HG03342 (cell line): ENCODE measurements at regions not wholly inside any gene's neighbourhood (a gene's known extent, or its start where the extent isn't known, plus 50 kb on each side); places are given as distances from the start of the nearest gene placed in this dataset.

Experiments
- ATAC-seq: cut with Tn5 transposase; IDR thresholded peaks from one replicate; pipeline ENCODE4 v1.9.1; 2021; ENCODE audit warnings: mild to moderate bottlenecking, moderate library complexity; ENCODE audit not compliant: unreplicated experiment

DNA sequence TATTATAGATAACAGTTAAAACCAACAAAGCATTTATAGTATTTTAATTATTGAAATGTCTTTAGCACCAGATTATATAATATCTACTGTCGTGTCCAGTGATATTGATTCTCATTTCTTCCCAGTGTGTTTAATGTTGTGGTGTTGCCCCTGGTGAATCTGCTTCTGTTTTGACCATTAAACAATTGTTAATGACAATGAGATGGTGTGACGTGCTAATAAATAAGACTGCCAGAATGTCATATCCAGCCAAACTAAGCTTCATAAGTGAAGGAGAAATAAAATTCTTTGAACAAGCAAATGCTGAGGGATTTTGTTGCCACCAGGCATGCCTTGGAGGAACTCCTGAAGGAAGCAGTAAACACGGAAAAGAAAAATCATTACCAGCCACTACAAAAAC is 480.0 kb upstream of the ROBO1 start:
- ATAC-seq, result no peak

DNA sequence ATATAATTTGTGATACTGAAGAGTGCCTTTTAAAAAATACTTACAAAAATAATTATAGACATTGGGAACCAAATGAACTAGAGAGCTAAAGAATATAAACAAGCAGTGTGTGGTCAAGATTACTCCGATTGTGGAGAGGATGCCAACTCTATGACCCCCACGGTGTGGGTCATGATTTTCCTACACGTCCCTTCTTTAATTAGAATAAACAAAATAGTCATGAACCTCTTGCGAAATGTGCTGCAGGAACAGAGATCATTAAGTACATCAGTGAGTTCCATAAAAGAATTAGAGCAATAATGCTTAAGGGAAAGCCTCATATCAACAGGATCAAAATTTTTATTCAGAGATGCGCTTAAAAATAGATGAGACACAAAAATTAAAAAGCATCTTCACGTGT is 476.6 kb upstream of the ROBO1 start:
- ATAC-seq, result no peak

- ATAC-seq, result no peak
These were observed 474.0 kb upstream of the ROBO1 start for GRCh38 chr3:80241791-80242190.

- ATAC-seq, result no peak
These were observed 471.5 kb upstream of the ROBO1 start for GRCh38 chr3:80239301-80239700.

DNA sequence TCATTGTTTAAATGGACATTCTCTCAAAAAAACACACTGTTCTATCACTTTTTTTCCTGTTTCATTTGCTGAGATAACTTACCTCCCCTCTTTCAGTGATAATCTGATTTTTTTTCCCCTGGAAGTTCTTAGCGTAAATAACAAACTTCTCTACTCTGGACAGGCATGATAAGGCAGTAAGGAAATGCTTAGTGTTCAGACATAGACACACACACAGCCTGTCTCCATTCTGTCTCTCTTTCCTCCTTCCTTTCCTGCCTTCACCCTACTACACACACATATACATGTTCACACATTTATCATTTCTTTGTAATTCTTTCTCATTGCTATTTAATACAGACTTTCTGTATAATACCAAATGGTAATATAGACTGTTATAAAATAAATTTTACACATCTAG is 470.8 kb upstream of the ROBO1 start:
- ATAC-seq, result no peak

GRCh38 chr3:80238152-80238551 is 470.4 kb upstream of the ROBO1 start:
- no peak for ATAC-seq

DNA sequence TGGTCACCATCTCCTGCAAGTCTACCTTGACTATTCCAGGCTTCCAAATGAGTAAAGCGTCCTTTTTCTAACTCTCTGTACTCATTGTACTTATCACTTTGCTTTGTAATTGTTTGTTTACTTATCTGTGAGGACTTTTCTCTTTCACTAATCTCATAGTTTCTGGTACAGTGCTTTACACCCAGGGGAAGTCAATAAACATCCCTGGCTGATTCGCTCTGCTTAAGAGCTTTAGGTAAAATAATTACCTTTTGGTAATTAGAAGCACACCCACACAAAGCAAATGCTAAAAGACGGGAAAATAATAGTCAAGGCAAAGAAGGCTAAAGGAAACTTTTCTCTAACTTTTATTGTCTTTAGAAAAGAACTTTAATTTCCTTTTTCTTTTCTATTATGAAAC is 466.9 kb upstream of the ROBO1 start:
- no peak for ATAC-seq

DNA sequence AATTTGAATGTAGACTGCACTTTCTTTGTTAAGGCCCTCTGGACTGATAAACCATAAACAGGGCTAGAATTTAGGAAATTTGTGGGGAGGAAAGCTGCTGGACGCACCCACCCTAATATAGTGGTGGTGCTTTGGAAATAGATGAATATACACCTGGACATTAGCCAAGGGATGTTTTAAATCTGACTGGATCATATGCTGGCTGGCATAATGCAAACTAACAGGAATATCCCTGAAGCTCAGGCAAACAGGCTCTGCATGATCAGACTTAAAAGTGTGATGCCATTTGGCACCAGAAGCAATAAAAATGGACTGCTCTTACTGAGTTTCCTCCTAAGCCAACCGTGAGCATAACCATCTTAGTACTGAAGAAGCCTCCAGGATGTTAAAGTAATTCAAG is 465.8 kb upstream of the ROBO1 start:
- no peak for ATAC-seq

DNA sequence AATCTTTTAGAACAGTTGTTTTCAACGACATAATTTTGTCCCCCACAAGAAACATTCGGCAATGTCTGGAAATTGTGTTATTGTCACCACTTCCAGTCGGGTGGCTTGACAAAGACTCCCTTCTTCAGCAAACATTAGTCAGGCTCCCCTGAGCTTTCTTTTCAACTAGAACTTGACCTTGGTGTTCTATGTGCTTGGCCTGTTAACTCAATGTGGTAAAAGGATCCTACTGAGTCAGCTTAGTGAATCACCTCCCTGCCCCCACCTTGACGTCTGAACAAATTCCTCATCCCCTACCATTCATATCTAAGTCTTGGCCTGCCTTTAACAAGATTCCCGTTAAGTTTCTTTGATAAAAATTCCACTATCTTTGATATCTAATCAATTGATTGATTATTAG is 465.0 kb upstream of the ROBO1 start:
- no peak for ATAC-seq

DNA sequence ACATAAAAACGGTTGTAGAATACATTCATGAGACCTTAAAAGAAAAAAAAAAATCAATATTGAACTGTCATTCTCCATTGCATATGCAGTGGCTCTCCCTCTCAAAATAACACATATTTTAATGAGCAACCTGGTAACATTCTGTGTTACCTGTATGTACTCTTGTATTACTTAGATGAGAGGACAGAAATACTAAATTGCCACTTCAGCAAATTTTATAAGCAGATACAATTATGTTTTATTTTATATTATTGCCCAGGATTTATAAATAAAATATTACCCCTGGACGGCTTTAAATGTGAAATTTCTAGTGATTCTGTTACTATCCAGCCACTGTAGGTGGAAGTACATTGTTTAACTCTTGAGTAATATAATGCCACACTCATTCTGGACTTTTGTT is 463.2 kb upstream of the ROBO1 start:
- no peak for ATAC-seq

DNA sequence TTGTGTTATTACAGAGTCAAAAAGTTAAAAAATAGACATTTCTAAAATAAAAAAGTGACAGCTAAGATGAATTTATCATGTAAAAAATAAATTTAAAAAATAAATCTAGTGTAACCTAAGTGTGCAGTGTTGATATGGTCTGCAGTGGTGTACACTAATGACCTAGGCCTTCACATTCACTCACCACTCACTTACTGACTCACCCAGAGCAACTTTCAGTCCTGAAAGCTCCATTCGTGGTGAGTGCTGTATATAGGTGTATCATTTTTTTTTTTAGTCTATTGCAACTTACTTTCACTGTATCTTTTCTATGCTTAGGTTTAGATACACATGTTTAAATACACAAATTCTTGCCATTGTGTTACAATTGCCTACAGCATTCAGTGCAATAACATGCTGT is 459.4 kb upstream of the ROBO1 start:
- ATAC-seq, result no peak

- no peak for ATAC-seq
These were observed 447.4 kb upstream of the ROBO1 start for GRCh38 chr3:80215191-80215590.

- ATAC-seq, result no peak
These were observed 445.3 kb upstream of the ROBO1 start for GRCh38 chr3:80213086-80213485.

DNA sequence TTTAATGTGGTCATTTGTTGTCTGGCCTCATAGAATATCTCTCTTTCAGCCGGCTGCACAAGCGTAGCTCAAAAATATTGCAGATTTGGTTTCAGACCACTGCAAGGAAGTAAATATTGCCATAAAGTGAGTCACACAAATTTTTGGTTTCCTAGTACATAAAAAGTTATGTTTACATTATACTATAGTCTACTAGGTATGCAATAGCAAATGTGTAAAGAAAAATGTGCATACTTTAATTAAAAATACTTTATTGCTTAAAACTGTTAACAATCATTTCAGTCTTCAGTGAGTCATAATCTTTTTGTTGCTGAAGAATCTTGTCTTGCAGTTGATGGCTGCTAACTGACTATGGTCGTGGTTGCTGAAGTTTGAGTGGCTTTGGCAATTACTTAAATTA is 425.1 kb upstream of the ROBO1 start:
- ATAC-seq, result no peak

- ATAC-seq, result no peak
These were observed 422.3 kb upstream of the ROBO1 start for GRCh38 chr3:80190051-80190450.

GRCh38 chr3:80187981-80188380 is 420.2 kb upstream of the ROBO1 start:
- no peak for ATAC-seq

DNA sequence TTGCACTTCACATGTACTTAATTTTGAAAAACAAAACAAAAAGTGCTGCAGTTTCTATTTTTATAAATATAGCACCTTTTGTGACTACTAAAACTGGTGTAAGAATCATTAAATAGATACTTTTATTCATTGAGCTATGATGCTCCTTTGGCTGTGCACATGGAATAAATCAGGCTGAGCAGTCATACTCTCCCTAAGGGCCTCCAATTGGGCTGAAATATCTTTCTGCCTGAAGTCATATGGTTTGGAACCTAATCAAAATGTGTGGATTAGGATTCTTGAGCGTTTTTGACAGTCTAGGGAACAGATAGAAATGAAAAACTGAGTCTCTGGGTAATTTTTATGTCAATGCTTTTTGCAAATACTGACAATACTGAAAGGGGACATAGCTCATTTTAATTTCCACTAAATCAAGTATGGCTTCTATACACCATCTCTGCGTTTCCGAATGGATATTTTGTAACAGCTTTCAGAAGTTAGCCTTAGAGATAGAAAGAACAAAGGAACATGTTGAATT is 392.2 kb upstream of the ROBO1 start:
- ATAC-seq, result no peak

- no peak for ATAC-seq
These were observed 390.5 kb upstream of the ROBO1 start for GRCh38 chr3:80158332-80158731.

DNA sequence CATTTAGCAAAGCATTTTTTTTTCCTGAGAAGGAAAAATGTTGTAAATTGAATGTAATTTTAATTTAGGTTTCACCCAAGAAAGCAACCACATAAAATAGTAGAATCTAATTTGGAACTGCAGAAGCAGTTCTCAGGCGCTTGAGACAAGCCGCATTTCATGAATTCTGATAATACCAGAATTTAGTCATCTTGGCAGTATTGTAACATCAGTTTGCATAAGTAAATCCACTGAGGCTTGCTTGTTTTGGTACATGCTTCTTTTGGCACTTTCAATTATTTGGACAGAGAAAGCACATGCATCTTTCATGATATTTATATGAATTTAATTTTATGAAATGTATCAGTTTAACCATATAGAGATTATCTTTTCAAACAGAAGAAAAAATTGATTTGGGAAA is 389.7 kb upstream of the ROBO1 start:
- ATAC-seq, result no peak

DNA sequence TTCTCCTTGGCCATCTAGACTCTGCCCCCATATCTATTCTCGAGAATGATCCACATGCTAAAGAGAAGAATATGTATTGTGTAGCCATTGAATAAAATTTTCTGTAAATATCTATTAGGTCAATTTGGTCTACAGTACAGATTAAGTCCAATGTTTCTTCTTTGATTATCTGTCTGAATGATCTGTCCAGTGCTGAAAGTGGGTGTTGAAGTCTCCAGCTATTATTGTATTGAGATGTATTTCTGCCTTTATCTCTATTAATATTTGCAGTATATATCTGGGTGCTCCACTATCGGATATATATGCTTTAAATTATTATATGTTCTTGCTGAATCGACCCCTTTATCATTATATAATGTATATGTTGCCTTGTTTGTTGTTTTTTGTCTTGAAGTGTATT is 384.9 kb upstream of the ROBO1 start:
- no peak for ATAC-seq

- ATAC-seq, result no peak
These were observed 374.9 kb upstream of the ROBO1 start for GRCh38 chr3:80142714-80143113.

DNA sequence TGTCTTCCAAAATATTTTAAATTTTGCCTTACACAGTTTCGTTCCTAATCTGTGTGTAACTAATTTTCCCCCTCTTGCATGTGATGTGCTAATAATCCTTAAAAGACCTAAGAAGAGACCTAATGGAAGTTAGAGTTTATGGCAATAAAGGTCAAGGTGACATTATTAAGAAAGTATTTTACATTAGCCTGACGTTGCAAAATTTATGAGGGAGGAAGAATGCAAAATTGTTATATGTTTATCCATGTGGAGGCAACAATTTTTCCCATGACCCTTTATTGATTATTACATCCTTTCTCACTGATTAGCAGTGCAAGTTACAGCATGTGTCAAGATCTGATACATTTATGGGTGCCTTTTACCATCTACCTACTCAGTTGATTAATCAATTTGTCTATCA is 373.8 kb upstream of the ROBO1 start:
- ATAC-seq, result no peak

DNA sequence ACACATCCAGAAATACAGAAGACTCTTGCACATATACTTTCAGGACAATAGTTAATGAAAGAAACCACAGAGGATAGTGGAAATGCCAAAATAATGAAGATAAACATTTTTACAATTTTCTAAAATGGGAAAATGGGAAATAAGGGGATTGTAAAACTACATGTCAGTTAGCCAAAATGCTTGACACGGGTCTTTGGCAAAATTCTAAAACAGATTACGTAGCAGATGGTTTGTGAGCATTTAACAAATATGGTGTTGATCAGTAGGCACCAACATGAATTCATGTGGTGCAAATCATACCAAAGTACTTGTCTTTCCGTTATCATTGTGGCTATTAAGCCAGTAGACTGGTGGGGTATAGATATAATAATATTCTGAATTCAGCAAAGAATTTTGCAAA is 348.5 kb upstream of the ROBO1 start:
- ATAC-seq, result no peak

DNA sequence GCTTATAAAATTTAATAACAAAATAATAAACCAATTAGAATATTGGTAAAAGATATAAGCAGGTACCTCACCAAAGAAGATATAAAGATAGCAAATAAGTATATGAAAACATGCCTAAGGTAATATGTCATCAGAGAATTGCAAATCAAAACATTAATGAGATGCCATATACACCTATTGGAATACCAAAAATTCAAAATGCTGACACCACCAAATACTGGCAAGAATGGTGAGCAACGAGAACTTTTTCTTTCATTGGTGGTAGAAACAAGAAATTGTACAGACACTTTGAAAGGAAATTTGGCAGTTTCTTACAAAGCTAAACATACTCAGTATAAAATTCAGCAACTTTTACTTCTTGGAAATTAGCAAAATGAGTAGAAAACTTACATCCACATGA is 346.9 kb upstream of the ROBO1 start:
- ATAC-seq, result no peak
